ENCODE measurements at regions not wholly inside any gene's neighbourhood (a gene's known extent, or its start where the extent isn't known, plus 50 kb on each side); places are given as distances from the start of the nearest gene placed in this dataset.
A peak's percentile ranks its signal among the peaks of the same experiment; 100 is the strongest.
"Not testable (repeated sequence)": the region's sequence is repeated elsewhere in the genome, so short reads cannot be mapped to it uniquely, and the experiment has no call there.

- intact Hi-C loops (cut with micrococcal nuclease): no loop called here
- no peak for DNase-seq
- no peak overlapping the region for H3K4me3 Mint-ChIP-seq
- no peaks in the 10 kb centered on the region for H3K36me3 Mint-ChIP-seq (ENCODE audit: low read depth)
- H3K9me3 Mint-ChIP-seq: no peaks in the 10 kb centered on the region
- peaks cover 12% of the 10 kb centered on the region for H3K27me3 Mint-ChIP-seq
- no peak overlapping the region for H3K27ac Mint-ChIP-seq
- H3K4me1 Mint-ChIP-seq: no peaks in the 10 kb centered on the region
Measured at GRCh38 chr4:150006197-150006596, 72.0 kb upstream of the DCLK2 start.

GRCh38 chr4:150007512-150007911 lies 70.7 kb upstream of the DCLK2 start:
- H3K4me3 Mint-ChIP-seq: no peak overlapping the region
- intact Hi-C loops (cut with micrococcal nuclease): no loop called here
- no peaks in the 10 kb centered on the region for H3K4me1 Mint-ChIP-seq
- peak; percentile 18 for DNase-seq
- H3K27ac Mint-ChIP-seq: no peak overlapping the region
- peaks cover 10% of the 10 kb centered on the region for H3K27me3 Mint-ChIP-seq
- no peaks in the 10 kb centered on the region for H3K9me3 Mint-ChIP-seq
- H3K36me3 Mint-ChIP-seq (ENCODE audit: low read depth): no peaks in the 10 kb centered on the region

GRCh38 chr4:150008546-150008945 lies 69.7 kb upstream of the DCLK2 start:
- H3K4me1 Mint-ChIP-seq: no peaks in the 10 kb centered on the region
- peak; percentile 23 for DNase-seq
- peaks cover 5% of the 10 kb centered on the region for H3K27me3 Mint-ChIP-seq
- H3K9me3 Mint-ChIP-seq: no peaks in the 10 kb centered on the region
- intact Hi-C loops (cut with micrococcal nuclease): no loop called here
- no peak overlapping the region for H3K4me3 Mint-ChIP-seq
- no peak overlapping the region for H3K27ac Mint-ChIP-seq
- H3K36me3 Mint-ChIP-seq (ENCODE audit: low read depth): no peaks in the 10 kb centered on the region

- no peak overlapping the region for H3K4me3 Mint-ChIP-seq
- no peak overlapping the region for H3K27ac Mint-ChIP-seq
- peak; percentile 45 for DNase-seq
- no peaks in the 10 kb centered on the region for H3K36me3 Mint-ChIP-seq (ENCODE audit: low read depth)
- intact Hi-C loops (cut with micrococcal nuclease): no loop called here
- H3K4me1 Mint-ChIP-seq: no peaks in the 10 kb centered on the region
- H3K9me3 Mint-ChIP-seq: no peaks in the 10 kb centered on the region
- peaks cover 5% of the 10 kb centered on the region for H3K27me3 Mint-ChIP-seq
Measured at GRCh38 chr4:150009533-150009932, 68.7 kb upstream of the DCLK2 start.

GRCh38 chr4:150010525-150011126 lies 67.6 kb upstream of the DCLK2 start:
- intact Hi-C loops (cut with micrococcal nuclease): no loop called here
- no peaks in the 10 kb centered on the region for H3K36me3 Mint-ChIP-seq (ENCODE audit: low read depth)
- peak; percentile 56 for DNase-seq
- no peak overlapping the region for H3K4me3 Mint-ChIP-seq
- no peaks in the 10 kb centered on the region for H3K9me3 Mint-ChIP-seq
- H3K27ac Mint-ChIP-seq: no peak overlapping the region
- peaks cover 4% of the 10 kb centered on the region for H3K27me3 Mint-ChIP-seq
- H3K4me1 Mint-ChIP-seq: no peaks in the 10 kb centered on the region

- intact Hi-C loops (cut with micrococcal nuclease): no loop called here
- peaks cover 5% of the 10 kb centered on the region for H3K27me3 Mint-ChIP-seq
- no peaks in the 10 kb centered on the region for H3K36me3 Mint-ChIP-seq (ENCODE audit: low read depth)
Measured at GRCh38 chr4:150012851-150013360, 65.3 kb upstream of the DCLK2 start.

GRCh38 chr4:150015910-150016309 lies 62.3 kb upstream of the DCLK2 start:
- intact Hi-C loops (cut with micrococcal nuclease); H3K9me3 Mint-ChIP-seq; H3K4me1 Mint-ChIP-seq; DNase-seq; H3K36me3 Mint-ChIP-seq (ENCODE audit: low read depth); H3K4me3 Mint-ChIP-seq; H3K27ac Mint-ChIP-seq: not testable (repeated sequence)
- H3K27me3 Mint-ChIP-seq: peaks cover 10% of the 10 kb centered on the region

More at GRCh38 chr4:150012851-150013360, 65.3 kb upstream of the DCLK2 start:
- DNase-seq: peak; percentile 14
- Mint-ChIP-seq H3K4me1 (no peaks in the 10 kb centered on the region), H3K9me3 (no peaks in the 10 kb centered on the region), H3K4me3 (no peak overlapping the region), H3K27ac (no peak overlapping the region)

GRCh38 chr4:150016621-150017020 lies 61.6 kb upstream of the DCLK2 start:
- H3K9me3 Mint-ChIP-seq; H3K36me3 Mint-ChIP-seq (ENCODE audit: low read depth); intact Hi-C loops (cut with micrococcal nuclease); H3K27ac Mint-ChIP-seq; H3K4me1 Mint-ChIP-seq; DNase-seq; H3K4me3 Mint-ChIP-seq: not testable (repeated sequence)
- H3K27me3 Mint-ChIP-seq: peaks cover 10% of the 10 kb centered on the region

GRCh38 chr4:150018257-150018656 lies 60.0 kb upstream of the DCLK2 start:
- Mint-ChIP-seq H3K9me3 (no peaks in the 10 kb centered on the region), H3K27ac (no peak overlapping the region), H3K27me3 (peaks cover 10% of the 10 kb centered on the region), H3K36me3 (ENCODE audit: low read depth) (no peaks in the 10 kb centered on the region), H3K4me3 (no peak overlapping the region), H3K4me1 (no peaks in the 10 kb centered on the region)
- no peak for DNase-seq
- intact Hi-C loops (cut with micrococcal nuclease): no loop called here

GRCh38 chr4:150021483-150021882 lies 56.8 kb upstream of the DCLK2 start:
- H3K4me3 Mint-ChIP-seq: no peak overlapping the region
- intact Hi-C loops (cut with micrococcal nuclease): no loop called here
- no peak for DNase-seq
- H3K27ac Mint-ChIP-seq: no peak overlapping the region
- peaks cover 5% of the 10 kb centered on the region for H3K9me3 Mint-ChIP-seq
- no peaks in the 10 kb centered on the region for H3K4me1 Mint-ChIP-seq
- no peaks in the 10 kb centered on the region for H3K36me3 Mint-ChIP-seq (ENCODE audit: low read depth)
- H3K27me3 Mint-ChIP-seq: peaks cover 11% of the 10 kb centered on the region

GRCh38 chr4:150023489-150023888 lies 54.8 kb upstream of the DCLK2 start:
- no peaks in the 10 kb centered on the region for H3K4me1 Mint-ChIP-seq
- intact Hi-C loops (cut with micrococcal nuclease): no loop called here
- peaks cover 5% of the 10 kb centered on the region for H3K27me3 Mint-ChIP-seq
- DNase-seq: no peak
- H3K4me3 Mint-ChIP-seq: no peak overlapping the region
- no peaks in the 10 kb centered on the region for H3K36me3 Mint-ChIP-seq (ENCODE audit: low read depth)
- H3K9me3 Mint-ChIP-seq: peaks cover 6% of the 10 kb centered on the region
- no peak overlapping the region for H3K27ac Mint-ChIP-seq

GRCh38 chr4:150026987-150027386 lies 51.3 kb upstream of the DCLK2 start:
- H3K9me3 Mint-ChIP-seq; H3K27ac Mint-ChIP-seq; H3K4me3 Mint-ChIP-seq; intact Hi-C loops (cut with micrococcal nuclease); H3K27me3 Mint-ChIP-seq; H3K4me1 Mint-ChIP-seq; DNase-seq; H3K36me3 Mint-ChIP-seq (ENCODE audit: low read depth): not testable (repeated sequence)
